Endothelial cell of umbilical vein (primary cell): ENCODE measurements at regions not wholly inside any gene's neighbourhood (a gene's known extent, or its start where the extent isn't known, plus 50 kb on each side); places are given as distances from the start of the nearest gene placed in this dataset.

Experiments used
- CTCF ChIP-seq, 2 donors: IDR thresholded peaks; 1 replicate in 1 of 2; 2 replicates in 1 of 2; pipeline ENCODE4 v1.5.1; 2011; ENCODE audit warnings: low read length in 2 of 2, mild to moderate bottlenecking in 2 of 2, moderate library complexity in 2 of 2, control low read depth in 1 of 2, inconsistent platforms in 1 of 2, low read depth in 1 of 2; ENCODE audit not compliant: insufficient read depth in 1 of 2; ENCODE audit errors: extremely low read depth in 1 of 2
- EZH2 ChIP-seq: IDR thresholded peaks from 2 replicates; pipeline ENCODE4 v1.6.1; 2012; ENCODE audit warnings: borderline replicate concordance, low read depth, mild to moderate bottlenecking, moderate library complexity, low read length, inconsistent platforms; ENCODE audit not compliant: severe bottlenecking
- FOS ChIP-seq: IDR thresholded peaks from 2 replicates; pipeline ENCODE4 v1.6.1; 2011; ENCODE audit warnings: mild to moderate bottlenecking, low read length, moderate library complexity, borderline replicate concordance; ENCODE audit not compliant: insufficient read depth
- GATA2 ChIP-seq: IDR thresholded peaks from 2 replicates; pipeline ENCODE4 v1.7.0; 2011; ENCODE audit warnings: low read depth, mild to moderate bottlenecking, moderate library complexity, mixed read lengths, low read length; ENCODE audit not compliant: insufficient read length, insufficient read depth
- JUN ChIP-seq: IDR thresholded peaks from 2 replicates; pipeline ENCODE4 v1.6.1; 2011; ENCODE audit warnings: borderline replicate concordance, low read depth; ENCODE audit not compliant: insufficient read length, insufficient read depth
- MAX ChIP-seq: IDR thresholded peaks from 2 replicates; pipeline ENCODE4 v1.6.1; 2011; ENCODE audit not compliant: insufficient read depth, insufficient read length
- POLR2A ChIP-seq: IDR thresholded peaks from 2 replicates; pipeline ENCODE4 v1.6.1; 2012; ENCODE audit warnings: low read depth, mild to moderate bottlenecking, control low read depth, low read length

- TF ChIP-seq JUN, result no peak
- TF ChIP-seq CTCF (IDR thresholded peaks at IDR 0.05; ENCODE audit: extremely low read depth in 1 of 2, insufficient read depth in 1 of 2, low read depth in 1 of 2, low read length in 2 of 2), result no peak
- no peak for TF ChIP-seq POLR2A
- TF ChIP-seq EZH2, result no peak
- TF ChIP-seq MAX, result no peak
- no peak for TF ChIP-seq FOS
- no peak for TF ChIP-seq GATA2
These were observed 1369.5 kb downstream of the CDH11 start for GRCh38 chr16:63752347-63752746.
